ENCODE measurements at regions not wholly inside any gene's neighbourhood (a gene's known extent, or its start where the extent isn't known, plus 50 kb on each side); places are given as distances from the start of the nearest gene placed in this dataset.

GRCh38 chrX:5829469-5829868 is 399.2 kb downstream of the NLGN4X start:
- no peak for TF ChIP-seq CTCF (IDR thresholded peaks at IDR 0.05; ENCODE audit: low read depth, low read length, missing control alignments)
- Histone ChIP-seq H3K27ac (no peak overlapping the region), H3K27me3 (replicated peaks) (no peaks in the 10 kb centered on the region), H3K36me3 (replicated peaks) (no peaks in the 10 kb centered on the region), H3K4me3 (ENCODE audit: low read depth, low read length) (no peak overlapping the region)
- in situ Hi-C loops (cut with HindIII; ENCODE audit: low pct_ligation_motif_present, low sequenced_read_pairs) = no loop called here
- DNase-seq = no peak

- Histone ChIP-seq H3K36me3 (replicated peaks) (no peaks in the 10 kb centered on the region), H3K27me3 (replicated peaks) (no peaks in the 10 kb centered on the region)
- in situ Hi-C loops (cut with HindIII; ENCODE audit: low pct_ligation_motif_present, low sequenced_read_pairs) = no loop called here
Measured at GRCh38 chrX:5829060-5829459, 399.6 kb downstream of the NLGN4X start.

GRCh38 chrX:5823903-5824302 is 404.8 kb downstream of the NLGN4X start:
- TF ChIP-seq CTCF (IDR thresholded peaks at IDR 0.05; ENCODE audit: low read depth, low read length, missing control alignments) = no peak
- Histone ChIP-seq H3K27ac (no peak overlapping the region), H3K27me3 (replicated peaks) (no peaks in the 10 kb centered on the region), H3K36me3 (replicated peaks) (no peaks in the 10 kb centered on the region), H3K4me3 (ENCODE audit: low read depth, low read length) (no peak overlapping the region)
- no peak for DNase-seq
- in situ Hi-C loops (cut with HindIII; ENCODE audit: low pct_ligation_motif_present, low sequenced_read_pairs) = no loop called here

More at GRCh38 chrX:5829060-5829459, 399.6 kb downstream of the NLGN4X start:
- no peak for DNase-seq
- TF ChIP-seq CTCF (IDR thresholded peaks at IDR 0.05; ENCODE audit: low read depth, low read length, missing control alignments) = no peak
- H3K4me3 ChIP-seq (ENCODE audit: low read depth, low read length) = no peak overlapping the region
- H3K27ac ChIP-seq = no peak overlapping the region

GRCh38 chrX:5810636-5811035 is 418.0 kb downstream of the NLGN4X start:
- in situ Hi-C loops (cut with HindIII; ENCODE audit: low pct_ligation_motif_present, low sequenced_read_pairs) = no loop called here
- H3K27ac ChIP-seq = no peak overlapping the region
- no peak for TF ChIP-seq CTCF (IDR thresholded peaks at IDR 0.05; ENCODE audit: low read depth, low read length, missing control alignments)
- no peak overlapping the region for H3K4me3 ChIP-seq (ENCODE audit: low read depth, low read length)
- DNase-seq = no peak
- no peaks in the 10 kb centered on the region for H3K27me3 ChIP-seq (replicated peaks)
- no peaks in the 10 kb centered on the region for H3K36me3 ChIP-seq (replicated peaks)

GRCh38 chrX:5807181-5807580 is 421.5 kb downstream of the NLGN4X start:
- TF ChIP-seq CTCF (IDR thresholded peaks at IDR 0.05; ENCODE audit: low read depth, low read length, missing control alignments) = no peak
- Histone ChIP-seq H3K4me3 (ENCODE audit: low read depth, low read length) (no peak overlapping the region), H3K27ac (no peak overlapping the region), H3K36me3 (replicated peaks) (no peaks in the 10 kb centered on the region), H3K27me3 (replicated peaks) (no peaks in the 10 kb centered on the region)
- no peak for DNase-seq
- in situ Hi-C loops (cut with HindIII; ENCODE audit: low pct_ligation_motif_present, low sequenced_read_pairs) = no loop called here

GRCh38 chrX:5802391-5802790 is 426.3 kb downstream of the NLGN4X start:
- H3K27me3 ChIP-seq (replicated peaks) = no peaks in the 10 kb centered on the region
- DNase-seq = no peak
- H3K36me3 ChIP-seq (replicated peaks) = no peaks in the 10 kb centered on the region
- no peak for TF ChIP-seq CTCF (IDR thresholded peaks at IDR 0.05; ENCODE audit: low read depth, low read length, missing control alignments)
- in situ Hi-C loops (cut with HindIII; ENCODE audit: low pct_ligation_motif_present, low sequenced_read_pairs) = no loop called here
- no peak overlapping the region for H3K27ac ChIP-seq
- no peak overlapping the region for H3K4me3 ChIP-seq (ENCODE audit: low read depth, low read length)

Measured in brain microvascular endothelial cell (primary cell).